T-helper 1 cell treated with Interleukin-12 subunit alpha and Interleukin-12 subunit beta and Interleukin-4 antibody, amounts not matched to agents 30 ng/mL and 1 ng/mL, for 36 hours (primary cell): ENCODE measurements at regions not wholly inside any gene's neighbourhood (a gene's known extent, or its start where the extent isn't known, plus 50 kb on each side); places are given as distances from the start of the nearest gene placed in this dataset.
"Not testable (repeated sequence)": the region's sequence is repeated elsewhere in the genome, so short reads cannot be mapped to it uniquely, and the experiment has no call there.

Experiments
- intact Hi-C: fragments of 100-400 bp; cut with micrococcal nuclease; formaldehyde crosslinking; loops from one replicate; pipeline ENCODE4 v1.15.1; 2024

DNA sequence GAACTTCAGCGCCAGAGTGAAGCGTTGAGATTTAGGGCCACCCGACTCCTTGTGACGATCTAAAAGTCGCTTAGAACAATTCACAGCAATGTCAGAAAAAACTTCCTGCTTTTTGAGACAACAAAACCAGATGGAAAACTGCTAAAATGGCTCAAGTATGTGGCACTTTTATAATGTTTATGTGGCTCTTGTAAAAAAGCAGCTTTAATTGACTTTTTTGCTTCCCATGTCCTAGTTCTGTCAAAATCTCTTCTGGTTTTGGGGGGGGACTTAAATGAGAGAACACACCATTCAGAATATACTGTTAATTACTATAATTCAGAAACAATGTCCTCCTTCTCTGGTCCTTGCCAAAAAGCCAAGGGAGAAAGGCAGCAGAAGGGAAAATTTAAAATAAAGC lies 154.7 kb upstream of the LSM14A start:
- intact Hi-C loops: no loop called here

DNA sequence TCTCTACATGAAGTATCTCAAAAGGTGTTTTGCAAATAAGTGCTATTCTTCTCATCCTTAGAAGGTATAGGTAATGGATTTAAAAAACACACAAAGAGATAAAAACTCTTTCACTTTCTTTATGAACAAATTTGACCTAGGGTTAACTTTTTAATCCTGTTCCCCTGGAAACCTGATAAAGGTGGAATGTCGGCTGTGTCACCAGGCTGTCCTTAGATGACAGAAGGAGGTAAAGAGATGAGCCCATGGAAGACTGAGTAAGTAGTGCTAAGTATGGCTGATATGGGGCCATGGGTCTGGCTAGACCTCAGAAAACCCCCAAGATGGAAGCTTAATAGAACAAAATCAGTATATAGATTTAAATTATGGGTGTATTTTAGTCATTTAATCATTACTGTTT lies 153.8 kb upstream of the LSM14A start:
- intact Hi-C loops: no loop called here

GRCh38 chr19:34023381-34023780 lies 148.9 kb upstream of the LSM14A start:
- intact Hi-C loops: no loop called here

GRCh38 chr19:34033880-34034279 lies 138.4 kb upstream of the LSM14A start:
- intact Hi-C loops: no loop called here

DNA sequence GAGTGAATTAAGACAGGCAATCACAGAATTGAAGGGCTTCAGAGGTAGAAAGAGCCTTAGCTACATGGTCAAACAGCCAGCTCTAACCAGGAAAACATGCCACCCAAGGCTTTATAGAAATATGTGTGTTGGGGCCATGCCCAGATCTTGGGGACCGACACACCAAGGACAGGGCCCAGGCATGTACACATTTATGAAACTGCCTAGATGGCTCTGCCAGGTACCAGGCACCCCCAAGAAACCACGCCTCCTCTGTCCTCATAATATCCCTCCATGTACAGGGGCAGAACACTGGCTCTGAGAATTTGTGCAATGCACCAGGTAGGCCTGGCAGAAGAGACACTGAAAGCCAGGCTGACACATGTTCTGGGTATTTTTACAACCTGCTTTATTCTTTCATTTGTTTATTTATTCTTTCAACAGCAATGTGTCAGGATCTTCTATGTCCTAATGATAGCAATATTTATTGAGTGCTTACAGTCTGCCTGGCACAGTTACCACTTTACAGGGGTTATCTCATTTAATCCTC lies 137.9 kb upstream of the LSM14A start:
- intact Hi-C loops: no loop called here

DNA sequence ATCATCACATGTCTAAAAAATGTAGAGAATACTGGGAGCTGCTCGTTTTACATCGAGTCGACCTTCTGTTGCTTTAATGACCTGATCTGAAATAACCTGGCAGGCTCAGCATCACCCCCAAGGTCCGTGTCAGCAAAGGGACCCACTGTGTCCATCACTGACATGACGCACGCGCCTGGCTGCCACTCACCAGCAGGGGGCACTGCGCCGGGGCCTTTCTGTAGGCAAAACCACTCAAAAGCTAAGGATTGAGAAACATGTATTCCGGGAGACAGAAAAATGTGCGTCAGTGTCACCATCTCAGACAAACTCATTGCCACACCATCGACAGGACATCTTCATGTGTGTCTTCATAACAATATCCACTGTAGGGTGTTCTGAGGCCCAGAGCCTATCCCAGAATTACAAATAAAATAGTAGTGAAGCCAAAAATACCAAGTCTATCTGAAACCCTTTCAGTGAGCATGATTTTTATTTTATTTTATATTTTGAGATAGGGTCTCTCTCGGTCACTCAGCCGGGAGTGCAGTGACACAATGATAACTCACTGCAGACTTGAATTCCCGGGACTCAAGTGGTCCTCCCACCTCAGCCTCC lies 130.3 kb upstream of the LSM14A start:
- intact Hi-C loops: loop anchor here (1.0 to 5.0 kb wide), 3 partner anchors 54 to 670 kb away; no protein-coding TSS in a partner anchor

- intact Hi-C loops: loop anchor here (5.0 kb wide), 1 partner anchor 668 kb away; no protein-coding TSS in a partner anchor
These were observed 128.3 kb upstream of the LSM14A start for GRCh38 chr19:34044021-34044420.

- intact Hi-C loops: no loop called here
These were observed 122.4 kb upstream of the LSM14A start for GRCh38 chr19:34049944-34050343.

DNA sequence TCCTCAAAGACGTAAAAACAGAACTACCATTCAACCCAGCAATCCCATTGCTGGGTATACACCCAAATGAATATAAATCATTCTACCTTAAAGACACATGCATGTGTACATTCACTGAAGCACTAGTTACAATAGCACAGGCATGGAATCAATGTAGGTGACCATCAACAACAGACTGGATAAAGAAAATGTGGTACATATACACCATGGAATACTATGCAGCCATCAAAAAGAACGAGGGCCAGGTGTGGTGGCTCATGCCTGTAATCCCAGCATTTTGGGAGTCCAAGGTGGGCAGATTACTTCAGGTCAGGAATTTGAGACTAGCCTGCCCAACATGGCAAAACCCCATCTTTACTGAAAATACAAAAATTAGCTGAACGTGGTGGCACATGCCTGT lies 121.9 kb upstream of the LSM14A start:
- intact Hi-C loops: not testable (repeated sequence)

DNA sequence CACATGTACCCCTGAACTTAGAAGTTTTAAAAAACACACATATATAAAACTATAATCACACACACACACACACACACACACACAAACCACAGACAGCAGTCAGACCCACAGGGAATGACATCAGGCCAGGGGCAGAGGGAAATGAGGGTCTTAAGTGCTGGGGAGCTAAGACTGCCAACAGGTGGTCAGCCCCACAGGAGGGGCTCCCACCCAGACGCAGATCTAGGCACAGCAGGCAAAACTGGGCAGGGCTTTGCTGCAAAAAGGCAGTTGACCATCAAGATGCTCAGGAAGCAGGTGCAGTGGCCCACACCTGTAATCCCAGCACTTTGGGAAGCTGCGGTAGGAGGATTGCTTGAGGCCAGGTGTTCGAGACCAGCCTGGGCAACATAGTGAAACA lies 121.0 kb upstream of the LSM14A start:
- intact Hi-C loops: no loop called here

DNA sequence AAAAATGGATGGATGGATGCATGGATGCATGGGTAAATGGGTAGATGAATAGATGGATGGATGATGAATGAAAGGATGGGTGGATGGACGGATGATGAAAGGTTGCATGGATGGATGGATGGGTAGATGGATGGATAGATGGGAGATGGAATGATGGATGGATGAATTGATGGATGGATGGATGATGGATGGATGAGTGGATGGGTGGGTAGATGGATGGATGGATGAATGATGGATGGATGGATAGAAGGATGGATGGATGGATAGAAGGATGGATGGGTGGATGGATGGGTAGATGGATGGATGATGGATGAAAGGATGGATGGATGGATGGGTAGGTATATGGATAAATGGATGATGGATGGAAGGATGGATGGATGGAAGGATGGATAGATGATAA lies 115.1 kb upstream of the LSM14A start:
- intact Hi-C loops: no loop called here

DNA sequence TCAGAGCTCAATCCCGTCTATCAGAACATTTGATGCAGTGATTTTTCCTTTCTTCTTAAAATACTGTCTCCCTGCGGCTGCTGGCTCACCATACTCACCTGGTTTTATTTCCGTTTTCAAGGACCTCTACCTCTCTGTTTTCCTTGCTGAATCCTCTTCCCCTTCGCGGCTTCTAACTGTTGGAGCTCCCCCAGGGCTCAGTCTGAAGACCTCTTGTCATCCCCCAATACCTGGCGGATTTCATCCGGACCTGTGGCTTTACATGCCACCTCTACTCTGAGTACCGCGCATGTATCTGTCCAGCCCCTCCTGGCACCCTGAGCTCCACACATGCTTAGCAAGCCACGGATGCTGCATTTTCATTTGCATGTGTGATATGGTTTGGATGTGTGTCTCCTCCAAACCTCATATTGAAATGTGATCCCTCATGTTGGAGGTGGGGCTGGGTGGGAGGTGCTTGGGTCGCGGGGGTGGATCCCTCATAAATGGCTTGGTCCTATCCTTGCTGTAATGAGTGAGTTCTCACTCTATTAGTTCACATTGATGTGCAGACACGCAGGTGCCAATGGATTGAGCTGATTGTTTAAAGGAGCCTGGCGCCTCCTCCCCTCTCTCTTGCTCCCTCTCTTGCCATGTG lies 106.2 kb upstream of the LSM14A start:
- intact Hi-C loops: no loop called here

DNA sequence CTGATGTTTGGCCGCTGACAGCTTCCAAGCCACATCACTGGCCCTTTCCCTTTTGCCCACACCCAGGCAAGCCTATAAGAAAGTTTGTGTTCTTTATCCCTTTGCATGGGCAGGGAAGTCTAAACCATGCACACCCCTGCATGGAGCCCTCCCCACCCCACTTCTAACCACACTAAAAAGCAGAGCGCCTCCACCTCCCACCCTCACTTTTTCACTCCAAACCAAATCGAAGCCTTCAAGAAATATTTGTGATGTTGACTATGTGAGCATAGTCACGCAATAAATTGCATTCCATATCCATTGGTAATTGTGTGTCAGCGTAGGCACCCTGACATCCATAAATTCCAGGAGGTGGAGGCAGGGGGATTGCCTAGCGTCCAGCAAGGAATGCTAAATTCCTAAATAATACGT lies 104.4 kb upstream of the LSM14A start:
- intact Hi-C loops: no loop called here

DNA sequence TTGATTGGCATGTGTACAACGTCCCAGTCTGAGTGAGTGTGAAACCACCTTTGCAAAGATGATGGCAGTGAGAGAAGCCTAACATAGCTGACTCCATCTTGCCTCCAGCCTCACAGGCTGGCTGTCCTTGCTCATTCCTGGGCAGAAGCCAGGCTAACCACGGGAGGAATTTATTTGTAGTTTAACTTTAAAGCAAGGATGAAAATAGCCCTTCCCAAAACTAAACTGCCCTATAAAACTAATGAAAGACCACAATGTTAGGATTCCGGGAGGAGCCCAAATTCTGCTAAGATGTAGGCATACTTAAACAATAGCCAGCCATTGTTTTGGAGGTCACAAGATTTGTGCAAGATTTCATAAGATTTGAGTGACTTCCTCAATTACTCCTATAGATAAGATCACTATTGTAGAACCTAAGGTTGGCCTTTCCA lies 96.6 kb upstream of the LSM14A start:
- intact Hi-C loops: no loop called here

- intact Hi-C loops: no loop called here
These were observed 89.8 kb upstream of the LSM14A start for GRCh38 chr19:34082289-34083077.

- intact Hi-C loops: no loop called here
These were observed 87.7 kb upstream of the LSM14A start for GRCh38 chr19:34084396-34085145.

- intact Hi-C loops: no loop called here
These were observed 87.0 kb upstream of the LSM14A start for GRCh38 chr19:34085336-34085735.

GRCh38 chr19:34088292-34088691 lies 84.0 kb upstream of the LSM14A start:
- intact Hi-C loops: no loop called here

- intact Hi-C loops: no loop called here
These were observed 82.7 kb upstream of the LSM14A start for GRCh38 chr19:34089566-34089965.

DNA sequence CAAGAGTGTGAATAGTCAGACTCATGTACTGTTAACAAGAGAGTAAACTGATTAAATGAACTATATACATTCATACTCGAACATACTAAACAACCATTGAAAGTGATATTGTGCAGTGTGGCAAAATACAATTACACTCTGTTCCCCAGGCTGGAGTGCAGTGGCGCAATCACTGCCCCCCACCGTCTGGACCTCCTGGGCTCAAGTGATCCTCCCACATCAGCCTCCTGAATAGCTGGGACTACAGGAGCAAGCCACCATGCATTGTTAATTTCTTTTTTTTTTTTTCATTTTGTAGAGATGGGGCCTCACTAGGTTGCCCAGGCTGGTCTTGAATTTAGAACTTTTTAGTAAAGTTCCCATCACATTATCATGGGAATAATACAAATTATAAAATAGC lies 77.3 kb upstream of the LSM14A start:
- intact Hi-C loops: no loop called here

DNA sequence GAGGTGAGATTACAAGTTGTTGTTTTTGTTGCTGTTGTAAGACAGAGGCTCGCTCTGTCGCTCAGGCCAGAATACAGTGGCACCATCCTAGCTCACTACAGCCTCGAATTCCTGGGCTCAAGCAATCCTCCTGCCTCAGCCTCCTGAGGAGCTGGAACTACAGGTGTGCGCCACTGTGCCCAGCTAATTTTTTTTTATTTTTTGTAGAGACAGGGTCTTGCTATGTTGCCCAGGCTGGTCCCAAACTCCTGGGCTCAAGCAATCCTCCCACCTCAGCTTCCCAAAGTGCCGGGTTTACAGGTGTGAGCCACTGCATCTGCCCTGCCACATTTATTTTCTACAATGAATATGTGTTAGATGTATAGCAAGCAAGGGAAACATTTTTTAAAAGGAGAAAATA lies 76.9 kb upstream of the LSM14A start:
- intact Hi-C loops: not testable (repeated sequence)
